NT2/D1 (cell line): ENCODE measurements at regions not wholly inside any gene's neighbourhood (a gene's known extent, or its start where the extent isn't known, plus 50 kb on each side); places are given as distances from the start of the nearest gene placed in this dataset.

ENCODE experiments used
- SUZ12 ChIP-seq: IDR thresholded peaks from 2 replicates; pipeline ENCODE4 v1.6.1; 2011; ENCODE audit not compliant: insufficient read length, insufficient read depth; ENCODE audit errors: extremely low read depth
- YY1 ChIP-seq: IDR thresholded peaks from 2 replicates; pipeline ENCODE4 v1.6.1; 2011; ENCODE audit not compliant: insufficient read length, insufficient read depth
- ZNF274 ChIP-seq: IDR thresholded peaks from 2 replicates; pipeline ENCODE4 v1.6.1; 2011; ENCODE audit warnings: mild to moderate bottlenecking, low read depth, low read length

- TF ChIP-seq YY1 (no peak), SUZ12 (no peak), ZNF274 (no peak)
Observed at GRCh38 chr5:173518856-173519255, 97.6 kb downstream of the BOD1 start.
